ENCODE measurements at regions not wholly inside any gene's neighbourhood (a gene's known extent, or its start where the extent isn't known, plus 50 kb on each side); places are given as distances from the start of the nearest gene placed in this dataset.

DNA sequence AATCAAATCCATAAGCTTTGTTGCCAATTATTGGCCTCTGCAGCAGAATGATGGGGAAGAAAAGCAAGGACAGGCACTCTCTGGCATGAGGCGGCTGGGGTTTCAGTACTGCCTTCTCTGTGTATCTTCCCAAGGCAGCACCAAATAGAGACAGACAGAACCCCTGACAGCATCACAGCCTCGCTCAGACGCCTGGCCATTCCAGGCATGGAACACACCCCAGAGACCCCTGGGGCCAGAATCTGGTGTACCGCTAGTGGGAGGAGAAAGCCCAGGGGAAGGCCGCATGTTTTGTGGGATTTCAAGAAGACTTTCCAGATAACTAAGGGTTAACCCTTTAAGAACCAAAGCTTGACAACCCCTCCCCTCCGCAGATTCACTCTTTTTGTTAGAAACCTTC, 282.1 kb downstream of the EN1 start:
- Mint-ChIP-seq H3K4me1 (no peaks in the 10 kb centered on the region), H3K9me3 (no peaks in the 10 kb centered on the region), H3K36me3 (no peaks in the 10 kb centered on the region), H3K4me3 (no peak overlapping the region), H3K27ac (no peak overlapping the region), H3K27me3 (peaks cover 2% of the 10 kb centered on the region)

DNA sequence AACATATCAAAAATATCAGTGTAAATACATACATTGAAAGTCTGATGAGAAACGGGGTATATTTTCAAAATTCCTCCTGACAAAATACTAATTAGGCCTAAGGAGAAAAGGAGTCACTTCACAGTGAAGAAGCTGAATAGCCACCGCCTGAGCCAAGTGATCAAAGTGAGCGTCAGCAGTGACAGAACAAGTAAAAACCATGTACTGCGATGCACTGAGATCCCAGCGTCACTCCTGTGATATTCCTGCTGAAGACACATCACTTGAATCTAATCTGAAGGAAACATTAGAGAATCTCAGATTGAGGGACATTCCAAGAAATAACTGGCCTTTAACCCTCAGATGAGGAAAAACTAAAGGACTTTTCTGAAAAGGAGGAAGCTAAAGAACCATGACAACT, 285.3 kb downstream of the EN1 start:
- H3K36me3 Mint-ChIP-seq = no peaks in the 10 kb centered on the region
- H3K9me3 Mint-ChIP-seq = no peaks in the 10 kb centered on the region
- peaks cover 8% of the 10 kb centered on the region for H3K27me3 Mint-ChIP-seq
- no peaks in the 10 kb centered on the region for H3K4me1 Mint-ChIP-seq
- no peak overlapping the region for H3K4me3 Mint-ChIP-seq
- H3K27ac Mint-ChIP-seq = no peak overlapping the region

DNA sequence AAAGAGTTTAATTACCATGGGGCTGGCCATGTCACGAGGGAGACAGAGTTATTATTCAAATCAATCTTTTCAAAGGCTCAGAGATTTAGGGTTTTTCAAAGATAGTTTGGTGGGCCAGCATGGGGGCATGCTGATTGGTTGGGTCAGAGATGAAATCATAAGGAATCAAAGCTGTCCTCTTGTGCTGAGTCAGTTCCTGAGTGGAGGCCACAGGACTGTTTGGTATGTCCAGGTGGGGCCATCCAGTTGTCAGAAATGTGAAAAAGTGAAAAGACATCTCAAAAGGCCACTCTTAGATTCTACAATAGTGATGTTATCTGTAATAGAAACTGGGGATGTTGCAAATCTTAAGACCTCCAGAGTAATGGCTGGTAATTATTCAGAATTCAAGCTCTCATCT, 288.6 kb downstream of the EN1 start:
- no peak overlapping the region for H3K27ac Mint-ChIP-seq
- no peaks in the 10 kb centered on the region for H3K9me3 Mint-ChIP-seq

DNA sequence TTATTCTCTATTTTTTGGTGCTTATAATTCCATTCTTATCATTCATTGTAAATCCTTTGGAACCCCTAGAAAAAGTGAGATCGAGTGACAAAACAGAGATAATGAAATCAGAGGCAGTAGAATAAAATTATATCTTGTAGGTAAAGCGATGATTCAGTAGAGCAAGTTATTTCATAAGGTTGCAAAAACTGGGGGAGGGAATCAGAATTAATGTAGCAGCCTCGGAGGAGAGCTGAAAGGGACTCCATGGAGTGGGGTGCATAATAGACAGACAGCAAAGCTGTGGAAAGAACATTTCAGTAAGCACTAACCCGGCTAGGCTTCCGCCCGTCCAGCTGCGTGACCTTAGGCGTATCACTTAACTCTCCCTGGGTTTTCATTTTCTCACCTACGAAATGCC, 289.7 kb downstream of the EN1 start:
- H3K9me3 Mint-ChIP-seq = no peaks in the 10 kb centered on the region
- H3K27me3 Mint-ChIP-seq = peaks cover 8% of the 10 kb centered on the region
- H3K4me3 Mint-ChIP-seq = no peak overlapping the region
- H3K27ac Mint-ChIP-seq = no peak overlapping the region
- no peaks in the 10 kb centered on the region for H3K36me3 Mint-ChIP-seq
- no peaks in the 10 kb centered on the region for H3K4me1 Mint-ChIP-seq

More for the DNA sequence above, 288.6 kb downstream of the EN1 start:
- Mint-ChIP-seq H3K4me3 (no peak overlapping the region), H3K36me3 (no peaks in the 10 kb centered on the region), H3K27me3 (peaks cover 8% of the 10 kb centered on the region), H3K4me1 (no peaks in the 10 kb centered on the region)

DNA sequence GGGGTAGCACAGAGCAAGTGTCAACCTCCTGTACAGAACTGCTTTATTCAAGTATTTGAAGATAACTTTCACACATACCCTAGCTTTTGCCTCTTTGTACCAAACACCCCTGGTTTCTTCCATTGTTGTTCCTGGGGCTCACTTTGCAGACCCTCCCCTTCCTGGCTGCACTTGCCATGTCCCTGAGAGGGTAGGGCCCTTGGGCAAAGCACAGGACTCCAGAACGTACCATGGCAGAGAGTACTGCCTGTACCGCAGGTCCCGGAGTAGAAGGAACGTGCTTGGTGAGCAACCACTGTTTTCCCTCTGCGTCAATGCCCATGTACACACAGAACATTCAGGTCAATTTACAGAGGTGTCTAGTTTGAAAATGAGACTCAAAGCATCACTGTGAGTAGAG, 290.4 kb downstream of the EN1 start:
- Mint-ChIP-seq H3K4me1 (no peaks in the 10 kb centered on the region), H3K36me3 (no peaks in the 10 kb centered on the region), H3K4me3 (no peak overlapping the region), H3K27me3 (peaks cover 8% of the 10 kb centered on the region), H3K9me3 (no peaks in the 10 kb centered on the region), H3K27ac (no peak overlapping the region)

DNA sequence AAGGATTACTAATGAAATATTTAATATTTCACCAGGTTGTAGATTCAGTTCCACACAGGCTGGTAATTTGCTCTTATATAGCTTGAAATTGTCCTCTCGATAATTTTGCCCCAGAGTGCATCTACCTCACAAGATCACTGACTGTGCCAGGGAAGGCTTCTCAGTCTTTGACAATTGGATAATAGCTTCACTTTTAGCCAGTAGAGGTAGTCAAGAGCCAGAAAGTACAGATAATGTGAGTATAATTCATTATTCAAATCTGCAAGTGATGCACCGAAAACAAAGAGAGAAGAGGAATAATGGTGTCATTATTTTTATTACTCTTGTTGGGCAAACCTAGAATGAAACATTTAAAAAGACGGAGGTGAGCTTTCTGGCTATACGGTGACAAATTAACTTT, 292.8 kb downstream of the EN1 start:
- Mint-ChIP-seq H3K4me3 (no peak overlapping the region), H3K27me3 (peaks cover 7% of the 10 kb centered on the region), H3K36me3 (no peaks in the 10 kb centered on the region)

DNA sequence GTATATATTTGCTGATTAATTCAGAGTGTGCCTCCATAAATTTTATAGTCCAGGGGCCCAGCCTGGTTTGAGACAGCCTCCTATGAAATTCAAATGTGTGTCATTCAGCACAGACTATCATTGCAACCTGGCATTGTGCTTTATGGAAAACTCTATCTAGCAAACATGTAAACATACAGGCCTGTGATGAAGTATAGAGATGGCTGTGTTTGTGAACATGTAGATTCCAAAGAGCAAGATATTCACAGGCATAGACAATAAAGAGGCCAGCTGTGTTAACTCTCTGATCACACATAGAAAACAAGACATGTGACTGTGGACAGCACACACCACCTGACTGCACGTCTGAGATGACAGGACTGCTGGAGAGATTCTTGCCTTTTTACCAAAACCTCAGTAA, 297.9 kb downstream of the EN1 start:
- no peaks in the 10 kb centered on the region for H3K9me3 Mint-ChIP-seq
- H3K27ac Mint-ChIP-seq = no peak overlapping the region
- peaks cover 2% of the 10 kb centered on the region for H3K27me3 Mint-ChIP-seq

More for the DNA sequence above, 292.8 kb downstream of the EN1 start:
- Mint-ChIP-seq H3K9me3 (no peaks in the 10 kb centered on the region), H3K27ac (no peak overlapping the region), H3K4me1 (no peaks in the 10 kb centered on the region)

DNA sequence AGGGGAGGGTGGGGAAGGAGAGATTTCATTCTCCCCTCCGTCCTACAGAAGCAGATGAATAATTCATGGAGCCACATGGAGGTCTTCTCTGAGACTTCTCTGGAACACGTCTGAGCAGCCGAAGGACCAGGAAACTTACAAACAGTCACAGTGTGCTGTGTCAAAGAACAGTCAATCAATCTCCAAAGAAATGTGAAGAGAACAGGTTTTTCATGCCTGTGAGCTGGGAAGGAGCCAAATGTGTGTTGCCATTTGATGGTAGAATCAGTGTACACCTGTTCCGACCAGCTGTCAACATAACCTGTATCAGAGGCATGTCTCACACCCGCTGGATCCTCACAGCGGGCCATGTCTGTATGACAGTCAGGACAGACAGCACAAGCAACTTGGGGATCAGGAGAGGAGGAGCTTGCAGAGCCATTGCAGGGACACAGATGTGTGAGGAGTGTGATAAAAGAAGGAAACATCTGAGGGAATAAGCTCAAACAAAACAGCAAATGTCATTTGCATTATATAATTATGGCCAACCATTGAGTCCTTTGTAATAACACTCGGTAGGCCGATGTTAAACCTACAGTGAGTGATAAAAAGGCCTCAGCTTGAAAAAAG, 298.5 kb downstream of the EN1 start:
- no peaks in the 10 kb centered on the region for H3K9me3 Mint-ChIP-seq

More for the DNA sequence above, 297.9 kb downstream of the EN1 start:
- H3K4me1 Mint-ChIP-seq = no peaks in the 10 kb centered on the region
- no peak overlapping the region for H3K4me3 Mint-ChIP-seq
- H3K36me3 Mint-ChIP-seq = no peaks in the 10 kb centered on the region

DNA sequence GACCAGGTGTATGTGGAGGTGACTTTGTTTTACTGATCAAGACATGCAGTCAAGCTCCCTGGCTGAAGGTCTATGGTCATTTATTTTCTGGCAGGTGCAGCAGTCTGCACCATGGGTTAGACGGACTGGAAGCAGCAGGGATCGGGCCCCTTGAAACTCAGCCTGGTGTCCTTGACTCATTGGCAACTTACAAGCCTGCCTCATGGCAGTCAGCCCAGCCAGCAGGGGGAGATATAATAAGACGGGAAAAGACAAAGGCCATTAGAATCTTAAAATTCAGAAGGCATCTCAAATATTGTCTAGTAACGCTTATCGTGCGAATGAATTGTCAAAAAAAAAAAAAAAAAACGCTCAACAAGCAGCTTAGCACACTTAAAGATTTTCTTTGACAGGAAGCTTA, 308.2 kb downstream of the EN1 start:
- no peak overlapping the region for H3K4me3 Mint-ChIP-seq
- peaks cover 7% of the 10 kb centered on the region for H3K27me3 Mint-ChIP-seq
- no peaks in the 10 kb centered on the region for H3K4me1 Mint-ChIP-seq
- H3K36me3 Mint-ChIP-seq = no peaks in the 10 kb centered on the region
- no peak overlapping the region for H3K27ac Mint-ChIP-seq
- no peaks in the 10 kb centered on the region for H3K9me3 Mint-ChIP-seq

More for the DNA sequence above, 298.5 kb downstream of the EN1 start:
- H3K27me3 Mint-ChIP-seq = peaks cover 2% of the 10 kb centered on the region
- H3K4me3 Mint-ChIP-seq = no peak overlapping the region
- H3K27ac Mint-ChIP-seq = no peak overlapping the region
- H3K36me3 Mint-ChIP-seq = no peaks in the 10 kb centered on the region
- no peaks in the 10 kb centered on the region for H3K4me1 Mint-ChIP-seq

DNA sequence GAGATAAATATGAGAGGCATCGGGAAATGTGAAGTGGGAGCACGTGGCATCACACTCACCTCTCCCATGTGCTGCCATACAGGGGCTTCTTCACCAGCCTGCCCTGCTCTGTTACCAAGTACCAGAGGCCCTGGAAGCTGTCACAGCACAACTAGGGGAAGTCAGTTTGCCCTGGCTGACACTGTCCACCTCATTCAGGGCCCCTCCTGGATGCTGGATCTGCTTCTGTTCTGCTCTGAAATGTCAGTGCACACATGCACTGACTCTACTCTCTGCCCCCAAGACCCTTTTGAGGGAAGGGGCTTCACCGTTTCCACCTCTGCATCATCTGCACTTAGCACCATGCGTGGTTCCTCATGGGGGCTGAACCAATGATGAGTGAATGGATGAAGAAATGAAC, 311.1 kb downstream of the EN1 start:
- H3K4me1 Mint-ChIP-seq = no peaks in the 10 kb centered on the region
- H3K9me3 Mint-ChIP-seq = no peaks in the 10 kb centered on the region
- no peaks in the 10 kb centered on the region for H3K36me3 Mint-ChIP-seq
- no peak overlapping the region for H3K27ac Mint-ChIP-seq
- no peak overlapping the region for H3K4me3 Mint-ChIP-seq
- H3K27me3 Mint-ChIP-seq = peaks cover 3% of the 10 kb centered on the region

DNA sequence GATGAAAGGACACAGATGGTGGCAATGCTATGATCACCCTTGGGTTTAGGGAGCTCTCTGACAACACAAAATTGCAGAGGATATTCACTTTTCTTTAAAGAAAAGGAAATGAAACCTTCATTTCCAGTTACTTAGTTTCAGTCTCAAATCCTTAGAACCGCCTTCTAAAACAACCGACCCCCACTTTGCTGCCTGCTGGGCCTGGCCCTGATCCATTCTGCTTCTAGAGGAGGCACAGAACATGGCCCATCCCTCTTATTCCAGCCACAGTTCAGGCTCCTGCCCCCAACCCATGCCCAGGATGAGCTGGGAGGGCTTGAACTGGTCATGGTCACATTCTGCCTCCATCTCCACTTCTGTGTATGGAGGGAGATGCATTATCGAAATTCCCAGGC, 311.6 kb downstream of the EN1 start:
- Mint-ChIP-seq H3K9me3 (no peaks in the 10 kb centered on the region), H3K27ac (no peak overlapping the region), H3K27me3 (peaks cover 3% of the 10 kb centered on the region), H3K4me3 (no peak overlapping the region), H3K4me1 (no peaks in the 10 kb centered on the region), H3K36me3 (no peaks in the 10 kb centered on the region)

DNA sequence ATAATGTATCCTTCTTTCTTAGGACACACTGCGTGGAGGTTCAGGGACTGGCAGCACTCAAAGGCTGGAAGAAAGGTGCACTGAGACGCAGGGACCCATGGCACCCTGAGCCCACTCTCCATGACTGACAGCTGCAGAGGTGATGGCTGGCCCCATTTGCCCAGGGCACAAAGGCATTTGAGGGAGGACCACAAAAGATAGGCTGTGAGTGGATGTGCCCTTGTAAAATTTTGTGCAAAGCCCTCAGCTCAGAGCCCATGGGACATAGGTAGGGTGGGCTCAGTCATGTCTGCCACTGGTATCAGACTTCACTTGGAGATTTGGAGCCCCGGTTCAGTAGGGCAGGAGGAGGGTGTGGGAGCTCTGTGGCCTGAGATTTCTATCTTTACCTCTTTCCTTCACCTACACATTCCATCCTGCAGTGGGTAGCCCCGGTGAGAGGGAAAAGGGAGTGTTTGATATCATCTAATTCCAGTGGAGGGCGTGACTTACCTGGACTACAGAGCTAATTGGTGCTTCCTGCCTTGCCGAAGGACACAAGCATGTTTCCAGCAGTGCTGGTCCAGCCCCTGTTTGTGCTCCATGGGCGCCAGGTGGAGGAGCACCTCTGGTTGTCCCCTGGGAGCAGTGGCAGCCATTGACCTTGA, 312.2 kb downstream of the EN1 start:
- no peaks in the 10 kb centered on the region for H3K36me3 Mint-ChIP-seq
- no peaks in the 10 kb centered on the region for H3K9me3 Mint-ChIP-seq
- no peak overlapping the region for H3K27ac Mint-ChIP-seq
- H3K27me3 Mint-ChIP-seq = peaks cover under 1% of the 10 kb centered on the region
- H3K4me1 Mint-ChIP-seq = no peaks in the 10 kb centered on the region
- H3K4me3 Mint-ChIP-seq = no peak overlapping the region

DNA sequence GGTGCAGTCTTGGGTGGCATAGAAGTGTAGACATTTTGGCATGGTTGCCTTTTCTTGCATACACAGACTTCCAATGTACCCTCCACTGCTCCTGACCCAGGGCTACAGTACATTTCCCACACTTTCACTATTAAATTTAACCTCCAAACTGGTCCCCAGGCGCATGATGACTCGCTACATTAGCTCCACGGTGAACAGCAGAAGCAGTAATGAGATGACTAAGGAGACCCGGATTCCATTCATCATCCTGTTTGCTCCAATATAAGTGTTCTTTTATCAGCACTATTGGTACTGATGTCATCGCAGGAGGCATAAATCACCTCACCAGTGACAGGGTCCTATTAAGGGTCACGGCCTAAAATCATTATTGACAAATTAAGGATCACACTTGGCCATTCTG, 316.5 kb downstream of the EN1 start:
- Mint-ChIP-seq H3K27ac (no peak overlapping the region), H3K27me3 (peaks cover 1% of the 10 kb centered on the region), H3K9me3 (no peaks in the 10 kb centered on the region), H3K4me3 (no peak overlapping the region), H3K36me3 (no peaks in the 10 kb centered on the region), H3K4me1 (no peaks in the 10 kb centered on the region)

DNA sequence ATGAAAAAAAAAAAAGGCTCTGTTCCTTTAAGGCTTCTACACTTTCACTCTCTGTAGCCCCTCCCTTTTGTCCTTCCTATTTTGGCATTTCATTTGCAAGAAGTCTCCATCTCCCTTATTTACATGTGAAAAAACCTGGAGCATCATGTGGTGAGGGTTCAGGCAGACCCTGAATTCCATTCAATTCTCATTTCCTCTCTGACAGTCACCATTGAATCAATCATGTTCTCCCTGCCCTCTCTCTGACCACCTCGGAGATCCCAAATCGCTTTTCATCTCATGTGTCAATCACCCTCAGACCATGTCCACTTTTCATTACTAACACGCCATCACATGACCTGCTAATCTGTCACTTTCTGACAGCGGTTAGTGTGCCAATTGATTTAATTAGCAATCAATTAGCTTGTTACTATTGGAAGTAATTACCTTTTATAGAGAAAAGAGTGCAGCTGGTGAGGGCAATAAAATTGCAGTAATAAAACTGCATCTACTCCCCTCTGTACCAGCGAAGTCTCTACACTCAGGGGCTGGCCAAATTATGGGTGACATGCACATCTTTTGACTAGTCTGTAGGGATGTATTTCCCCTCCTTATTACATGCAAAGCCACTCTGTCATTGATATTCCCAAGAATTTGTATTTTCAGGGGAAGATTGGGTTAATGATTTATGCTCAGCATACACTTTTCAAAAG, 317.4 kb downstream of the EN1 start:
- Mint-ChIP-seq H3K36me3 (no peaks in the 10 kb centered on the region), H3K4me1 (no peaks in the 10 kb centered on the region), H3K9me3 (no peaks in the 10 kb centered on the region), H3K27me3 (peaks cover 1% of the 10 kb centered on the region), H3K27ac (no peak overlapping the region), H3K4me3 (no peak overlapping the region)

DNA sequence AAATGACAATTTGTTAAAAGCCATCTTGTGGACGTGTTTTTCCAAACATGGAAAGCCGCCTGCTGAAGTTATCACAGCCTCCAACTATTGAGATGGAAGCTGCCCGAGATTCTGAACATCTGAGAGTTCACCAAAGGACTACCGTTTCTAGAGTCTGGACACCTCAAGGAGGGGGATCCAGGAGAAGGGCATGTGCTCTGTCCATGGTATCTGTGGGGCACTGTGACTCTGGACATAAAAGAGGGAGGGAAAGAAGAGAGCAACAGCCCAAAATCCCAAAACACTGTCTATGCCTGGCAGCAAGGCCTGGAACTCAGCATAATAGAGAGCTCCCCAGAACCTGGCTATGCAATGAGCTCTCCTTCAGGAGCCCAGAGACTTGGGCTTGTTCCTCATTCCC, 319.9 kb downstream of the EN1 start:
- Mint-ChIP-seq H3K4me3 (no peak overlapping the region), H3K27ac (no peak overlapping the region), H3K27me3 (peaks cover 1% of the 10 kb centered on the region), H3K9me3 (peaks cover 2% of the 10 kb centered on the region), H3K36me3 (no peaks in the 10 kb centered on the region), H3K4me1 (no peaks in the 10 kb centered on the region)

DNA sequence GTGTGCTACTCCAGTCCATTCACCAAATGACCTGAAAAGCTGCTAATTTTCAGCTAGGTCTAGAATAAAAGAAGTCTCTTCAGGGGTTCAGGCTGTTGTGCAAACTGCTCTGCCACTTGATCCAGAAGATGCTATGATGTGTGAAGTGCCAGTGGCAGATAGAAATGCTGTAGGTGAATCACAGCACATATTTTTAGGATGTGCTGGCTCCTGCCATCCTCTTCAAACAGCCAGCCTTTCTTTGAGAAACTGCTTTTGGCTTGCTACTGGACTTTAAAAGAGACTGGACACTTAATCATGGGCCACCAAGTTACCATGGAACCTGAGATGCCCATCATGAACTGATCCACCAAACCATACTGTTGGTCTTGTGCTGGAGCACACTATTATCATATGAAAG, 322.1 kb downstream of the EN1 start:
- Mint-ChIP-seq H3K4me1 (no peaks in the 10 kb centered on the region), H3K27ac (no peak overlapping the region), H3K27me3 (peaks cover 1% of the 10 kb centered on the region), H3K9me3 (peaks cover 9% of the 10 kb centered on the region), H3K36me3 (no peaks in the 10 kb centered on the region), H3K4me3 (no peak overlapping the region)

All from activated naive CD4-positive, alpha-beta T cell treated with anti-CD3 and anti-CD28 coated beads, Interleukin-2, amount 50 U/mL, for 24 hours (primary cell).